Colonic mucosa (tissue), 4 donors: ENCODE measurements at regions not wholly inside any gene's neighbourhood (a gene's known extent, or its start where the extent isn't known, plus 50 kb on each side); places are given as distances from the start of the nearest gene placed in this dataset.

Source experiments
- DNase-seq: peaks from one replicate; pipeline ENCODE4 v3.0.0-alpha.2; 2020
- H3K27ac ChIP-seq: fragments of 200-600 bp; one replicate; pipeline ENCODE4 v1.8.0; 2021
- H3K27me3 ChIP-seq: fragments of 200-600 bp; one replicate; pipeline ENCODE4 v1.8.0; 2021
- H3K36me3 ChIP-seq: fragments of 200-600 bp; one replicate; pipeline ENCODE4 v1.8.0; 2021
- H3K4me1 ChIP-seq: fragments of 200-600 bp; one replicate; pipeline ENCODE4 v1.8.0; 2021; ENCODE audit warnings: mild to moderate bottlenecking
- H3K4me3 ChIP-seq: fragments of 200-600 bp; one replicate; pipeline ENCODE4 v1.8.0; 2021
- H3K9ac ChIP-seq, 2 donors: one replicate each; pipeline ENCODE4 v1.7.0; 2013; ENCODE audit warnings: control low read depth in 2 of 2, low read depth in 2 of 2, low read length in 2 of 2
- H3K9me3 ChIP-seq: fragments of 200-600 bp; one replicate; pipeline ENCODE4 v1.8.0; 2021
- intact Hi-C: fragments of 100-400 bp; cut with DNase I; formaldehyde crosslinking; loops from one replicate; pipeline ENCODE4 v1.14.1; 2022
- TF ChIP-seq, protein P1 (sequence below): fragments of 200-600 bp; IDR thresholded peaks from one replicate; pipeline ENCODE4 v1.8.0; 2022; ENCODE audit warnings: antibody characterized with exemption, mild to moderate bottlenecking
- donor health status: healthy.
- donor health status: DM: no; HTN: no; CAD: no.
- donor health status: DM: no; HTN: no; CAD: no.

DNA sequence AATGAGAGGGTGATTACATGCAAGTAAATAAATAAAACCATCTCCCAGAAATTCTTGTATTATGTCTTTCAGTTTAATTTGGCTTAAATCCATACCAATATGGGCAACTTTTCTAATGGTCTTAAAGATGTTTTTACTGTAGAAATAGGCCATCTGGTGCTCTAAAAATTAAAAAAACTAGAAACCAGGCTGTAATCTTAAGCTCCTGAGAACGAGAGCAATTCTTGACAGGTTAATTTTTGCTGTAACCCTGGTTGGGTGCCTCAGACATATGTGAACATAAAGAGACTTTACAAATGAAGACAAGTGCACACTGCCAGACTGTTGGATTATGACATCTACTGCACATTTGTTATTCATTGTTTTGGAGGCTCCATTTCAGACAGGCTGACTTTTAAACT, 246.8 kb upstream of the DAB2 start:
- TF ChIP-seq, protein P1, sequence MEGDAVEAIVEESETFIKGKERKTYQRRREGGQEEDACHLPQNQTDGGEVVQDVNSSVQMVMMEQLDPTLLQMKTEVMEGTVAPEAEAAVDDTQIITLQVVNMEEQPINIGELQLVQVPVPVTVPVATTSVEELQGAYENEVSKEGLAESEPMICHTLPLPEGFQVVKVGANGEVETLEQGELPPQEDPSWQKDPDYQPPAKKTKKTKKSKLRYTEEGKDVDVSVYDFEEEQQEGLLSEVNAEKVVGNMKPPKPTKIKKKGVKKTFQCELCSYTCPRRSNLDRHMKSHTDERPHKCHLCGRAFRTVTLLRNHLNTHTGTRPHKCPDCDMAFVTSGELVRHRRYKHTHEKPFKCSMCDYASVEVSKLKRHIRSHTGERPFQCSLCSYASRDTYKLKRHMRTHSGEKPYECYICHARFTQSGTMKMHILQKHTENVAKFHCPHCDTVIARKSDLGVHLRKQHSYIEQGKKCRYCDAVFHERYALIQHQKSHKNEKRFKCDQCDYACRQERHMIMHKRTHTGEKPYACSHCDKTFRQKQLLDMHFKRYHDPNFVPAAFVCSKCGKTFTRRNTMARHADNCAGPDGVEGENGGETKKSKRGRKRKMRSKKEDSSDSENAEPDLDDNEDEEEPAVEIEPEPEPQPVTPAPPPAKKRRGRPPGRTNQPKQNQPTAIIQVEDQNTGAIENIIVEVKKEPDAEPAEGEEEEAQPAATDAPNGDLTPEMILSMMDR, result no peak
- no peak overlapping the region for H3K27ac ChIP-seq

GRCh38 chr5:39670955-39671354, 246.2 kb upstream of the DAB2 start:
- H3K27me3 ChIP-seq, result no peaks in the 10 kb centered on the region
- H3K27ac ChIP-seq, result no peak overlapping the region
- DNase-seq, result no peak
- TF ChIP-seq, protein P1, result no peak
- H3K9ac ChIP-seq, result no peak overlapping the region
- H3K4me1 ChIP-seq, result no peaks in the 10 kb centered on the region
- no peaks in the 10 kb centered on the region for H3K9me3 ChIP-seq
- intact Hi-C loops, result no loop called here
- H3K4me3 ChIP-seq, result no peak overlapping the region
- no peaks in the 10 kb centered on the region for H3K36me3 ChIP-seq

More for the DNA sequence above, 246.8 kb upstream of the DAB2 start:
- H3K9ac ChIP-seq, result no peak overlapping the region
- no peaks in the 10 kb centered on the region for H3K36me3 ChIP-seq
- H3K27me3 ChIP-seq, result no peaks in the 10 kb centered on the region
- H3K4me1 ChIP-seq, result no peaks in the 10 kb centered on the region
- no peak for DNase-seq
- intact Hi-C loops, result no loop called here
- no peaks in the 10 kb centered on the region for H3K9me3 ChIP-seq
- no peak overlapping the region for H3K4me3 ChIP-seq

DNA sequence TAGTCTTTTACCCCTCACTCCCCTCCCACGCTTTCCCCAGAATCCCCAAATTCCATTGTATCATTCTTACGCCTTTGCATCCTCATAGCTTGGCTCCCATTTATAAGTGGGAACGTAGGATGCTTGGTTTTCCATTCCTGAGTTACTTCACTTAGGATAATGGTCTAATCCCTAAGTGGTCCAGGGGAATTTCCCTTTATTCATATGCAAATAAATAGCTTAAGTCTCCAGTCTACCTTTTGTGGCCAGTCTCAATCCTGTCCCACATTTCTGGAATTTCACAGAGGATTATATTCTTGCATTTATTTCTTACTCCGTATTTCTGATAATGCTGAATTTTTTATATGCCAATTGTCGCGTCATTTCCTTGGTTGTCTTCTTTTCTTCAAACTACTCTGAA, 245.6 kb upstream of the DAB2 start:
- TF ChIP-seq, protein P1, result no peak
- Histone ChIP-seq H3K27ac (no peak overlapping the region), H3K4me3 (no peak overlapping the region), H3K27me3 (no peaks in the 10 kb centered on the region), H3K9me3 (no peaks in the 10 kb centered on the region), H3K4me1 (no peaks in the 10 kb centered on the region), H3K9ac (no peak overlapping the region), H3K36me3 (no peaks in the 10 kb centered on the region)
- intact Hi-C loops, result no loop called here
- no peak for DNase-seq

- H3K27ac ChIP-seq, result no peak overlapping the region
- no peak for DNase-seq
- H3K36me3 ChIP-seq, result no peaks in the 10 kb centered on the region
- H3K4me3 ChIP-seq, result no peak overlapping the region
- H3K9me3 ChIP-seq, result no peaks in the 10 kb centered on the region
- H3K27me3 ChIP-seq, result no peaks in the 10 kb centered on the region
- intact Hi-C loops, result no loop called here
- H3K9ac ChIP-seq, result no peak overlapping the region
- TF ChIP-seq, protein P1, result no peak
- H3K4me1 ChIP-seq, result no peaks in the 10 kb centered on the region
Observed at GRCh38 chr5:39668980-39669379, 244.2 kb upstream of the DAB2 start.

DNA sequence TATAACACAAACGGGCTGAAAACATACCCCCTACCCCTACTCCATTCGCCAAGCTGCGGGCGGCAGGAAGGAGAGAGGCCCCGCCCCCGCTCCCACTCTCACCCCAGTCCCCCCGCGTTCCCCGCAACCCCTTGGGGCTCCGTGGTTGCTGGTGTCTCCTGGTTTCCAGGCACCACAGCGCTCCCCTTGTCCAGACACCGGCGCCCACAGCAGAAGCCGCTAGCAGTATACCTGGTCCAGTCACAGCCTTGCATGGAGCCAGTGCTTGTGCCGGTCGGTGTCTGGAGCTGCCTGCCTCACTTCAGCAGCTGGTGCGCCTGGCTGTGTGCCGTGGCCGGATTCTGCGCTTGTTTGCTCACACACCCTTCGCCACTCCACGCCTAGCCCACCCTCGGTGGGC, 240.5 kb upstream of the DAB2 start:
- TF ChIP-seq, protein P1, result no peak
- DNase-seq, result no peak
- H3K4me1 ChIP-seq, result no peaks in the 10 kb centered on the region

DNA sequence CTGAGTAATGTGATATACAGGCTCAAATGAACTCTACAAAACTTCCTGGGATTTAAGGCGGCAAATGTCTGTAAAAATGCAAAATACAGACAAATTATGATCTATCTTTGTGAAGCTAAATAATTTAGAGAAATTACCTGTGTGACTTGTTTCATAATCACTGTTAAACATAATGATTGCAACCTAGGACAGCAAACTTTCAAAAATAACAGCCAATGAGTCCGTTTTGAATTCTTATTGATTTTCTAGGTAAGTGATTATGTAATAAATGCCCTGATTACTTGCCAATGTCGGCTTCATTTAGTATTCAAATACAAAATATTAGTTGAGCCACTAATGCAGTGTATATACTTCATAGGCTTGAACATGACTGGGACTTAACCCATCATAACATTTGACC, 238.2 kb upstream of the DAB2 start:
- no peak for DNase-seq
- Histone ChIP-seq H3K27ac (no peak overlapping the region), H3K9me3 (no peaks in the 10 kb centered on the region), H3K36me3 (no peaks in the 10 kb centered on the region), H3K4me1 (no peaks in the 10 kb centered on the region), H3K27me3 (no peaks in the 10 kb centered on the region), H3K4me3 (no peak overlapping the region), H3K9ac (no peak overlapping the region)
- TF ChIP-seq, protein P1, result no peak
- intact Hi-C loops, result no loop called here

More for the DNA sequence above, 240.5 kb upstream of the DAB2 start:
- intact Hi-C loops, result no loop called here
- Histone ChIP-seq H3K36me3 (no peaks in the 10 kb centered on the region), H3K27me3 (no peaks in the 10 kb centered on the region), H3K9me3 (no peaks in the 10 kb centered on the region), H3K27ac (no peak overlapping the region), H3K9ac (no peak overlapping the region), H3K4me3 (no peak overlapping the region)
